ENCODE measurements at regions not wholly inside any gene's neighbourhood (a gene's known extent, or its start where the extent isn't known, plus 50 kb on each side); places are given as distances from the start of the nearest gene placed in this dataset.
A peak's percentile ranks its signal among the peaks of the same experiment; 100 is the strongest.

DNA sequence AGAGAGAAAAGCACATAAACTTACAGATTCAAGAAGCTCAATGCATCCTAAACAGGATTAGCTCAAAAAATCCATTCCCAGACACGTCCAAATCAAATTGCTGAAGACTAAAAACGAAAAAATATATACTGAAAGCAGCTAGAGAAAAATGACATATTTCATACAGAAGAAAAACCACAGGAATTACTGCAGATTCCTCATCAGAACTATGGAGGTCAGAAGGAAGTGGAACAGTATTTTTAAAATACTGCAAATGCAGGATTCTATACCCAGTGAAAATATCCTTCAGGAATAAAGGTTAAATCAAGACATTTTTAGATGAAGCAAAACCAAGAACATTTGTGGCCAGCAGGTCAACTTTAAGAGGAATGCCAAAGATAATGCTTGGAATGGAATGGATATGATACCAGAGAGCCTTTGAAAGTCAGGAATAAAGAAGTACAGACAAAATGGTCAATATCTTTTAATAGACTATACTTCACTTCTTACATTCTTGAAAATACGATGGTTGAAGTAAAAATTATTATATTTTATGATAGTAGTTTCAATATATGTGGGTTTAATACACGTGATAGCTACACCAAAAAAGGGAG is 352.9 kb downstream of the CTTN start:
- Histone ChIP-seq H3K4me3 (ENCODE audit: low read length) (no peak overlapping the region), H2AFZ (ENCODE audit: low read length) (no peak overlapping the region), H3K27me3 (ENCODE audit: low read length) (0 out of 2 replicates have a peak, but pooled peaks cover 3% of the 10 kb centered on the region), H3K4me1 (ENCODE audit: low read length) (no peaks in the 10 kb centered on the region), H3K9ac (ENCODE audit: low read length) (no peak overlapping the region), H3K79me2 (ENCODE audit: low read length) (no peaks in the 10 kb centered on the region), H3K36me3 (ENCODE audit: insufficient read depth, low read length) (no peaks in the 10 kb centered on the region), H4K20me1 (ENCODE audit: insufficient read depth, low read depth, low read length) (no peaks in the 10 kb centered on the region), H3K4me2 (ENCODE audit: low read depth, low read length, poor library complexity, severe bottlenecking) (no peak overlapping the region), H3K9me3 (ENCODE audit: low read length) (peaks cover 10% of the 10 kb centered on the region), H3K9me2 (replicated peaks; ENCODE audit: insufficient read depth, low read length) (no peaks in the 10 kb centered on the region), H3K27ac (ENCODE audit: low read length) (no peak overlapping the region)
- no peak for DNase-seq

DNA sequence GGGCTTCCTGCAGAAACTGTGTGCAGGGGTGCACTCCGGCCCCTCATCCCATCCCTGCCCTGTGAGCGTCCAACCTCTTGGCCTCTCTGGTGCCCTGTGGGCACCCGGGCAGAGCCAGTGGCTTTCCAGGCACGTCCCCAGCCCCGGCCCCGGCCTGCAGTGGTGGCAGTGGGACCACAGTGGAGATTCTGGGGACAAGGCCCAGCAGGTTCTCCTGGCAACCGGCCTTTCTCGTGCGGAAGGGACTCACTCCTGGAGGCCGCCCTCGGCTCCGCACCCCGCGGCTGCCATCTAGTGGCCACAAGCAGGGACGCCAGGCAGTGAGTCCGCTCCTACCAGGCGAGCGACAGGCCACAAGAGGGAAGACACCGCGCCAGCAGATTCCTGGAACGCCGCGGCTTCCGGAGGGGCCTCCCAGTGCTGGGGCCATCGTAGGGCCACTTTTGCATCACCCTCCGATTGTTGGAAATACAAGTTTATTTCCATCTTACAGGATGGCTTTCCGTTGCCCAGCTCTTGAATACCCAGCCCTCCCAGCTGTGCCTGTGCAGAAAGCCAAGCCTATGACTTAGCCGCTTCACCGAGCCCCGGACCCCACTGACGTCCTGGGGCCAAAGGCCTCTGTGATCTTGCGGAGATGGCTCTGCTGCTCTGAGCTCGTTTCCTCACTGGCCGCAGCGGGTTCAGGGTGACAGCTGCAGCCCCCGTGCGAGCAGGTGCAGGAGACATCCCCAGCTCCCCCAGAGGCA is 357.3 kb downstream of the CTTN start:
- H3K27me3 ChIP-seq (ENCODE audit: low read length), result 0 out of 2 replicates have a peak, but pooled peaks cover 3% of the 10 kb centered on the region
- no peak overlapping the region for H3K9ac ChIP-seq (ENCODE audit: low read length)
- H3K79me2 ChIP-seq (ENCODE audit: low read length), result no peaks in the 10 kb centered on the region
- no peak overlapping the region for H3K4me3 ChIP-seq (ENCODE audit: low read length)
- no peak overlapping the region for H2AFZ ChIP-seq (ENCODE audit: low read length)
- no peaks in the 10 kb centered on the region for H3K4me1 ChIP-seq (ENCODE audit: low read length)
- H3K4me2 ChIP-seq (ENCODE audit: low read depth, low read length, poor library complexity, severe bottlenecking), result no peak overlapping the region
- DNase-seq, result peak; percentile 83
- H3K9me2 ChIP-seq (replicated peaks; ENCODE audit: insufficient read depth, low read length), result no peaks in the 10 kb centered on the region
- no peaks in the 10 kb centered on the region for H4K20me1 ChIP-seq (ENCODE audit: insufficient read depth, low read depth, low read length)
- no peaks in the 10 kb centered on the region for H3K36me3 ChIP-seq (ENCODE audit: insufficient read depth, low read length)
- peaks cover 10% of the 10 kb centered on the region for H3K9me3 ChIP-seq (ENCODE audit: low read length)
- H3K27ac ChIP-seq (ENCODE audit: low read length), result no peak overlapping the region

DNA sequence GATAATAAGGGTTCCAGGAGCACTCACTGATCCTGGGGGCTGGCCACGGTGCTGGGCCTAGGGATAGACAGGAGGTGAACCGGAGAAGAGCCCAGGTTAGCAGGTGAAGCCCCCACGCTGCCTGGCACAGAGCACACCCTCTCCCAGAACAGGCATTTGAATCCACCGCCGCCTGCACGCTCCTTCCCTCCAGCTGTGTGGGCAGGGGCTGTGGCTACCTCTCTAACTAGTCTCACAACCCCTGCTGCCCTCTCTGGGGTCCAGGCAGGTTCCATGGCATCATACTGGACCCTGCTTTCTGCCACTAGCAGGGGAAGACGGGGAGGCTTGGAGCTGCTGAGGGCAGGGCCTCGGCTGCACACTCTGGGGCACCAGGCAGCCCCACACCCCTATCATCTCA is 358.0 kb downstream of the CTTN start:
- Histone ChIP-seq H3K4me1 (ENCODE audit: low read length) (no peaks in the 10 kb centered on the region), H3K9me2 (replicated peaks; ENCODE audit: insufficient read depth, low read length) (no peaks in the 10 kb centered on the region), H3K4me3 (ENCODE audit: low read length) (no peak overlapping the region), H3K9me3 (ENCODE audit: low read length) (peaks cover 4% of the 10 kb centered on the region), H3K4me2 (ENCODE audit: low read depth, low read length, poor library complexity, severe bottlenecking) (no peak overlapping the region), H3K9ac (ENCODE audit: low read length) (no peak overlapping the region), H3K27me3 (ENCODE audit: low read length) (0 out of 2 replicates have a peak, but pooled peaks cover under 1% of the 10 kb centered on the region), H4K20me1 (ENCODE audit: insufficient read depth, low read depth, low read length) (no peaks in the 10 kb centered on the region), H3K79me2 (ENCODE audit: low read length) (no peaks in the 10 kb centered on the region), H2AFZ (ENCODE audit: low read length) (no peak overlapping the region), H3K36me3 (ENCODE audit: insufficient read depth, low read length) (no peaks in the 10 kb centered on the region), H3K27ac (ENCODE audit: low read length) (no peak overlapping the region)
- no peak for DNase-seq

DNA sequence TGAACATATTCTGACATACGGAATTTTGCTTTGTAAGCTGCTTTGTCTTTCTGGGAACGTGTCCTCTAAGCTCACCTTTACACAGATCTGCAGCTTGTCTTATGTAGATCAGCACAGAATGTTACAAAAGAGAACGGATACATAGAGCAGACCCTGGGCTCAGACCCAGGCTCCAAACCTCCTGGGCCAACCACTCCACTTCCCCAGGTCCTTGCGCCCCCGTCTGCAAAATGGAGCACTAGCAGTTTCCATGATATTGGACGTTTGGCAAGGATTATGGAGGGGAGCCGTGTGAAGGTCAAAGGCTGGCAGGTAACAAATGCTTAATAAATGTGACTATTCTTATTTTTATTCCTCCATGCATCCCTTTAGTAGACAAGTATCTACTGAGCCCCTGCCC is 358.4 kb downstream of the CTTN start:
- Histone ChIP-seq H3K79me2 (ENCODE audit: low read length) (no peaks in the 10 kb centered on the region), H3K9me3 (ENCODE audit: low read length) (no peaks in the 10 kb centered on the region), H3K4me3 (ENCODE audit: low read length) (no peak overlapping the region), H4K20me1 (ENCODE audit: insufficient read depth, low read depth, low read length) (no peaks in the 10 kb centered on the region), H3K9me2 (replicated peaks; ENCODE audit: insufficient read depth, low read length) (no peaks in the 10 kb centered on the region), H3K36me3 (ENCODE audit: insufficient read depth, low read length) (no peaks in the 10 kb centered on the region), H3K9ac (ENCODE audit: low read length) (no peak overlapping the region), H2AFZ (ENCODE audit: low read length) (no peak overlapping the region), H3K27me3 (ENCODE audit: low read length) (no peaks in the 10 kb centered on the region), H3K27ac (ENCODE audit: low read length) (no peak overlapping the region), H3K4me1 (ENCODE audit: low read length) (no peaks in the 10 kb centered on the region), H3K4me2 (ENCODE audit: low read depth, low read length, poor library complexity, severe bottlenecking) (no peak overlapping the region)
- DNase-seq, result no peak

DNA sequence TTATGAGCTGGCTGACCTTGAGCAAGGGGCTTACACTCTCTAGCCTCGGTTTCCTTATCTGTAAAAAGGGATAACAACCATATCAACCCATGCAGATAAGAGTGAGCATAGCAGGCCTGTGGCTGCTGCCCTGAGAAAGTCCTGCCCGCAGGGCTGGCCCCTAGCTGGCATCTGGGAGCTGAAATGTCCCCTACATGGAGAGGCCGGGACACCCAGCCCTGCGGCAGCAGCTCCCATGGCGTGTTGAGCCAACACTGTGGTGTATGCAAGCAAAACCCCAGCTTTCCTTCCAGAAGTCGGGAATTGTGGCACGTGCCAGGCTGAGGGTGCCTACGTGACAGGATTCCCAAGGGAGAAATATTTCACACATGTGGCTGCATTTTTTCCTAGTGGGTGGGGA is 358.9 kb downstream of the CTTN start:
- Histone ChIP-seq H3K9ac (ENCODE audit: low read length) (no peak overlapping the region), H3K79me2 (ENCODE audit: low read length) (no peaks in the 10 kb centered on the region), H3K27me3 (ENCODE audit: low read length) (no peaks in the 10 kb centered on the region), H3K9me3 (ENCODE audit: low read length) (no peaks in the 10 kb centered on the region), H3K9me2 (replicated peaks; ENCODE audit: insufficient read depth, low read length) (no peaks in the 10 kb centered on the region), H3K27ac (ENCODE audit: low read length) (no peak overlapping the region), H3K4me3 (ENCODE audit: low read length) (no peak overlapping the region), H4K20me1 (ENCODE audit: insufficient read depth, low read depth, low read length) (no peaks in the 10 kb centered on the region), H3K36me3 (ENCODE audit: insufficient read depth, low read length) (no peaks in the 10 kb centered on the region), H3K4me1 (ENCODE audit: low read length) (no peaks in the 10 kb centered on the region), H3K4me2 (ENCODE audit: low read depth, low read length, poor library complexity, severe bottlenecking) (no peak overlapping the region), H2AFZ (ENCODE audit: low read length) (no peak overlapping the region)
- no peak for DNase-seq

DNA sequence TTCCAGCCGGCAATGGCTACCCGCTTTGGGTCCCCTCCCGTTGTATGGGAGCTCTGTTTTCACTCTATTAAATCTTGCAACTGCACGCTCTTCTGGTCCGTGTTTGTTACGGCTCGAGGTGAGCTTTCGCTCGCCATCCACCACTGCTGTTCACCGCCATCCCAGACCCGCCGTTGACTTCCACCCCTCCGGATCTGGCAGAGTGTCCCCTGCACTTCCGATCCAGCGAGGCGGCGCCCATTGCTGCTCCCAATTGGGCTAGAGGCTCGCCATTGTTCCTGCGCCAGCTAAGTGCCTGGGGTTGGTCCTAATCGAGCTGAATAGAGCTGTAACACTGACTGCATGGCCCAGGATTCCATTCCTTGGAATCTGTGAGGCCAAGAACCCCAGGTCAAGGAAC is 359.9 kb downstream of the CTTN start:
- Histone ChIP-seq H3K4me2 (ENCODE audit: low read depth, low read length, poor library complexity, severe bottlenecking) (no peak overlapping the region), H2AFZ (ENCODE audit: low read length) (no peak overlapping the region), H3K4me3 (ENCODE audit: low read length) (no peak overlapping the region), H3K79me2 (ENCODE audit: low read length) (no peaks in the 10 kb centered on the region), H3K27me3 (ENCODE audit: low read length) (no peaks in the 10 kb centered on the region), H3K9me3 (ENCODE audit: low read length) (no peaks in the 10 kb centered on the region), H3K9ac (ENCODE audit: low read length) (no peak overlapping the region), H3K9me2 (replicated peaks; ENCODE audit: insufficient read depth, low read length) (no peaks in the 10 kb centered on the region), H3K27ac (ENCODE audit: low read length) (no peak overlapping the region), H3K36me3 (ENCODE audit: insufficient read depth, low read length) (no peaks in the 10 kb centered on the region), H4K20me1 (ENCODE audit: insufficient read depth, low read depth, low read length) (no peaks in the 10 kb centered on the region), H3K4me1 (ENCODE audit: low read length) (no peaks in the 10 kb centered on the region)
- no peak for DNase-seq

DNA sequence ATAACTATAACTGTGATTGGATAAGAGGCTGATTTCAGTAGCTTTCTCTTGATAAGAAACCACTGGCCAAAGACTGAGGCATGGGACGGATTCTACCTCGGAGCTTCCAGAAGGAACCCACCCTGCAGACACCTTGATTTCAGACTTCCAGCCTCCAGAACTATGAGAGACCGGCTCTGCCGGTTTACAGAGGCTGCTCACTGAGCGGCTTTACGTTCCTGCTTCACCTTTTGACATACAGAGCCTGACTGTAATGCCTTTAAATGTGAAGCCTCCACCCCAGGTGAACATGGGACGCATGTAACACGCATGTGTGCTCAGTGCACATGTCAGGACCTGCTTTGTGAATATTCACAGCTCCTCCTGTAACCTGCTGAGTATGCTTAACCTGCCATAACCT is 361.5 kb downstream of the CTTN start:
- no peak for DNase-seq
- H3K4me2 ChIP-seq (ENCODE audit: low read depth, low read length, poor library complexity, severe bottlenecking), result no peak overlapping the region
- H3K36me3 ChIP-seq (ENCODE audit: insufficient read depth, low read length), result no peaks in the 10 kb centered on the region
- H3K9me3 ChIP-seq (ENCODE audit: low read length), result no peaks in the 10 kb centered on the region
- no peak overlapping the region for H3K4me3 ChIP-seq (ENCODE audit: low read length)
- H3K27me3 ChIP-seq (ENCODE audit: low read length), result no peaks in the 10 kb centered on the region
- H3K9me2 ChIP-seq (replicated peaks; ENCODE audit: insufficient read depth, low read length), result no peaks in the 10 kb centered on the region
- no peaks in the 10 kb centered on the region for H4K20me1 ChIP-seq (ENCODE audit: insufficient read depth, low read depth, low read length)
- no peaks in the 10 kb centered on the region for H3K4me1 ChIP-seq (ENCODE audit: low read length)
- H3K27ac ChIP-seq (ENCODE audit: low read length), result no peak overlapping the region
- H3K9ac ChIP-seq (ENCODE audit: low read length), result no peak overlapping the region
- H3K79me2 ChIP-seq (ENCODE audit: low read length), result no peaks in the 10 kb centered on the region
- no peak overlapping the region for H2AFZ ChIP-seq (ENCODE audit: low read length)

DNA sequence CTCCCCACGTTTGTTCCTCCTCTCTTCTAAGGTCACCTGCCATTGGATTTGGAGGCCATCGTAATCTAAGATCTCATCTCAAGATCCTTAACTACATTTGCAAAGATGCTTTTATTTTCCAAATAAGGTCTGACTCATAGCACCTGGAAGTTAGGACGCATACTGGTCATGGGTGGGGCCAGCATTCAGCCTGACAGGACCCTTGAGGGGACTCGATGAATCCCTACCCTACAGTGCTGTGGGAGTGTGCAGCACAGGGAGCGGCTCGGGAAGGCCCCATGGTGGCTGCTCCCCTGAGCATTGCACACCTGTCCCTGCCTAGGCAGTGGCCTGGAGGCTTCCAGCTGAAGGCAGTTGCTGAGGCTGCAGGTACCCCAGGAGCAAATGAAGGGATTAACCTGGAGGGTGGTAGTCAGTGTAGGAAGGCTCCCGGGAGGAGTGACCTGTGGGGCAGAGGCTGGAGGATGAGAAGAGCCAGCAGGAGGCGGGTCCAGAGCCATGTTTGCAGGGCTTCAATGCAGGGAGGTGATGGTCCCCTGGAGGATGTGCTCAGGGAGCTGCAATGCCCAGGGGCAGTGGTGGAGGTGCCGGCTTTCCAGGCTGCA is 362.2 kb downstream of the CTTN start:
- no peak overlapping the region for H2AFZ ChIP-seq (ENCODE audit: low read length)
- no peak for DNase-seq
- no peak overlapping the region for H3K4me2 ChIP-seq (ENCODE audit: low read depth, low read length, poor library complexity, severe bottlenecking)
- no peaks in the 10 kb centered on the region for H3K36me3 ChIP-seq (ENCODE audit: insufficient read depth, low read length)
- no peak overlapping the region for H3K9ac ChIP-seq (ENCODE audit: low read length)
- no peaks in the 10 kb centered on the region for H3K27me3 ChIP-seq (ENCODE audit: low read length)
- H3K4me3 ChIP-seq (ENCODE audit: low read length), result no peak overlapping the region
- H3K79me2 ChIP-seq (ENCODE audit: low read length), result no peaks in the 10 kb centered on the region
- H3K9me3 ChIP-seq (ENCODE audit: low read length), result no peaks in the 10 kb centered on the region
- no peaks in the 10 kb centered on the region for H3K9me2 ChIP-seq (replicated peaks; ENCODE audit: insufficient read depth, low read length)
- no peaks in the 10 kb centered on the region for H3K4me1 ChIP-seq (ENCODE audit: low read length)
- H4K20me1 ChIP-seq (ENCODE audit: insufficient read depth, low read depth, low read length), result no peaks in the 10 kb centered on the region
- H3K27ac ChIP-seq (ENCODE audit: low read length), result no peak overlapping the region

Measured in Karpas-422 (cell line).